ENCODE measurements at regions not wholly inside any gene's neighbourhood (a gene's known extent, or its start where the extent isn't known, plus 50 kb on each side); places are given as distances from the start of the nearest gene placed in this dataset.

DNA sequence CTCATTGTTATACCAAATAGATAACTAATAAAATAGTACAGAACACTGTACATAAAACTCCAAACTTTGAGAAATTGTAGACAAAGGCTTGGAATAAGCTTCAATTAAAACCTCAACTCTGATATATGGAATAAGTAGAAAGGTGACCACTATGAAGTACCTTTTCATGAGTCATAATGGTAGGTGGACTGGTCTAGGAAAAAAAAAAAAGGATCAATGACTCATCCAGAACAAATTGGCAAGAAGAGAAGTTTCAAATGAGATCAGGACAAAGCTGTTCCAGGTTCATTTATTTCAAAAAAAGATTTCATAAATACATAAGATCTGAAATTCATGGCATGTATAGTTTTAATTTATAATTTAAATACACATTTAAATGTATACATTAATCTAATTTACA lies 769.7 kb downstream of the SUCLG1 start:
- FAIRE-seq (no peak), DNase-seq (ENCODE audit: low read depth, low spot score) (no peak), ATAC-seq (no peak)
- H3K27me3 ChIP-seq (replicated peaks in 1 of 2; ENCODE audit: control insufficient read depth in 2 of 2, insufficient read depth in 2 of 2, low read length in 1 of 2): no peaks in the 10 kb centered on the region
- intact Hi-C loops (cut with micrococcal nuclease; ENCODE audit: unreplicated experiment) (no loop called here), in situ Hi-C loops (cut with MboI) (no loop called here)
- no TSS peak for BruUV-seq (replicated peaks)
- ChIA-PET CTCF (interaction anchor here (1.0 kb wide), 1 partner anchor 11 kb away, joined by 3 read pairs; no protein-coding TSS in a partner anchor), RAD21 (ENCODE audit: unreplicated experiment) (no interaction called here), POLR2A (interaction anchor here (0.6 kb wide), 1 partner anchor 1000 kb away, joined by 3 read pairs; no protein-coding TSS in a partner anchor), SMC1A (ENCODE audit: uncharacterized antibody, unreplicated experiment) (no interaction called here)
- no peaks in the 10 kb centered on the region for H3K79me2 ChIP-seq (ENCODE audit: control insufficient read depth, insufficient read depth, low read length)
- H3K36me3 ChIP-seq (ENCODE audit: control insufficient read depth in 2 of 2, insufficient read depth in 2 of 2, low read length in 1 of 2): no peaks in the 10 kb centered on the region
- TF ChIP-seq KLF5 (IDR thresholded peaks at IDR 0.05; ENCODE audit: partially characterized antibody): no peak
- TF ChIP-seq KAT2A (conservative IDR thresholded peaks at IDR 0.05; ENCODE audit: control insufficient read depth, low read depth, low read length): no peak
- no peak for TF ChIP-seq ZNF217 (IDR thresholded peaks at IDR 0.05)
- no peak for TF ChIP-seq RBBP5 (conservative IDR thresholded peaks at IDR 0.05)
- TF ChIP-seq, protein P1, sequence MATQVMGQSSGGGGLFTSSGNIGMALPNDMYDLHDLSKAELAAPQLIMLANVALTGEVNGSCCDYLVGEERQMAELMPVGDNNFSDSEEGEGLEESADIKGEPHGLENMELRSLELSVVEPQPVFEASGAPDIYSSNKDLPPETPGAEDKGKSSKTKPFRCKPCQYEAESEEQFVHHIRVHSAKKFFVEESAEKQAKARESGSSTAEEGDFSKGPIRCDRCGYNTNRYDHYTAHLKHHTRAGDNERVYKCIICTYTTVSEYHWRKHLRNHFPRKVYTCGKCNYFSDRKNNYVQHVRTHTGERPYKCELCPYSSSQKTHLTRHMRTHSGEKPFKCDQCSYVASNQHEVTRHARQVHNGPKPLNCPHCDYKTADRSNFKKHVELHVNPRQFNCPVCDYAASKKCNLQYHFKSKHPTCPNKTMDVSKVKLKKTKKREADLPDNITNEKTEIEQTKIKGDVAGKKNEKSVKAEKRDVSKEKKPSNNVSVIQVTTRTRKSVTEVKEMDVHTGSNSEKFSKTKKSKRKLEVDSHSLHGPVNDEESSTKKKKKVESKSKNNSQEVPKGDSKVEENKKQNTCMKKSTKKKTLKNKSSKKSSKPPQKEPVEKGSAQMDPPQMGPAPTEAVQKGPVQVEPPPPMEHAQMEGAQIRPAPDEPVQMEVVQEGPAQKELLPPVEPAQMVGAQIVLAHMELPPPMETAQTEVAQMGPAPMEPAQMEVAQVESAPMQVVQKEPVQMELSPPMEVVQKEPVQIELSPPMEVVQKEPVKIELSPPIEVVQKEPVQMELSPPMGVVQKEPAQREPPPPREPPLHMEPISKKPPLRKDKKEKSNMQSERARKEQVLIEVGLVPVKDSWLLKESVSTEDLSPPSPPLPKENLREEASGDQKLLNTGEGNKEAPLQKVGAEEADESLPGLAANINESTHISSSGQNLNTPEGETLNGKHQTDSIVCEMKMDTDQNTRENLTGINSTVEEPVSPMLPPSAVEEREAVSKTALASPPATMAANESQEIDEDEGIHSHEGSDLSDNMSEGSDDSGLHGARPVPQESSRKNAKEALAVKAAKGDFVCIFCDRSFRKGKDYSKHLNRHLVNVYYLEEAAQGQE (IDR thresholded peaks at IDR 0.05; ENCODE audit: low read depth, low read length): no peak
- TF ChIP-seq, protein P2, sequence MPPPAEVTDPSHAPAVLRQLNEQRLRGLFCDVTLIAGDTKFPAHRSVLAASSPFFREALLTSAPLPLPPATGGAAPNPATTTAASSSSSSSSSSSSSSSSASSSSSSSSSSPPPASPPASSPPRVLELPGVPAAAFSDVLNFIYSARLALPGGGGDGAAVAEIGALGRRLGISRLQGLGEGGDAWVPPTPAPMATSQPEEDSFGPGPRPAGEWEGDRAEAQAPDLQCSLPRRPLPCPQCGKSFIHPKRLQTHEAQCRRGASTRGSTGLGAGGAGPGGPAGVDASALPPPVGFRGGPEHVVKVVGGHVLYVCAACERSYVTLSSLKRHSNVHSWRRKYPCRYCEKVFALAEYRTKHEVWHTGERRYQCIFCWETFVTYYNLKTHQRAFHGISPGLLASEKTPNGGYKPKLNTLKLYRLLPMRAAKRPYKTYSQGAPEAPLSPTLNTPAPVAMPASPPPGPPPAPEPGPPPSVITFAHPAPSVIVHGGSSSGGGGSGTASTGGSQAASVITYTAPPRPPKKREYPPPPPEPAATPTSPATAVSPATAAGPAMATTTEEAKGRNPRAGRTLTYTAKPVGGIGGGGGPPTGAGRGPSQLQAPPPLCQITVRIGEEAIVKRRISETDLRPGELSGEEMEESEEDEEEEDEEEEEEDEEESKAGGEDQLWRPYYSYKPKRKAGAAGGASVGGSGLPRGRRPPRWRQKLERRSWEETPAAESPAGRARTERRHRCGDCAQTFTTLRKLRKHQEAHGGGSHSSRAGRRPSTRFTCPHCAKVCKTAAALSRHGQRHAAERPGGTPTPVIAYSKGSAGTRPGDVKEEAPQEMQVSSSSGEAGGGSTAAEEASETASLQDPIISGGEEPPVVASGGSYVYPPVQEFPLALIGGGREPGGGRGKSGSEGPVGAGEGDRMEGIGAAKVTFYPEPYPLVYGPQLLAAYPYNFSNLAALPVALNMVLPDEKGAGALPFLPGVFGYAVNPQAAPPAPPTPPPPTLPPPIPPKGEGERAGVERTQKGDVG (CRISPR knock-in tag; IDR thresholded peaks at IDR 0.05): no peak
- no peak for TF ChIP-seq NR2C2 (IDR thresholded peaks at IDR 0.05; ENCODE audit: borderline replicate concordance, control insufficient read depth, insufficient read length, low read depth)
- H3K9me3 ChIP-seq (replicated peaks; ENCODE audit: control insufficient read depth, insufficient read depth, low read length): no peaks in the 10 kb centered on the region
- H3K4me2 ChIP-seq (ENCODE audit: control insufficient read depth, insufficient read depth): no peak overlapping the region
- H3K4me3 ChIP-seq: no peak overlapping the region
- no peak overlapping the region for H3K9ac ChIP-seq (ENCODE audit: control insufficient read depth, insufficient read depth, low read length)
- H3K27ac ChIP-seq (ENCODE audit: control insufficient read depth, insufficient read depth): no peak overlapping the region
- H4K20me1 ChIP-seq (ENCODE audit: control insufficient read depth, insufficient read depth): no peaks in the 10 kb centered on the region
- H3K4me1 ChIP-seq (ENCODE audit: control insufficient read depth, insufficient read depth, low read length): no peaks in the 10 kb centered on the region
- H2AFZ ChIP-seq (ENCODE audit: control insufficient read depth, low read depth, low read length): no peak overlapping the region
